ENCODE measurements at regions not wholly inside any gene's neighbourhood (a gene's known extent, or its start where the extent isn't known, plus 50 kb on each side); places are given as distances from the start of the nearest gene placed in this dataset.

DNA sequence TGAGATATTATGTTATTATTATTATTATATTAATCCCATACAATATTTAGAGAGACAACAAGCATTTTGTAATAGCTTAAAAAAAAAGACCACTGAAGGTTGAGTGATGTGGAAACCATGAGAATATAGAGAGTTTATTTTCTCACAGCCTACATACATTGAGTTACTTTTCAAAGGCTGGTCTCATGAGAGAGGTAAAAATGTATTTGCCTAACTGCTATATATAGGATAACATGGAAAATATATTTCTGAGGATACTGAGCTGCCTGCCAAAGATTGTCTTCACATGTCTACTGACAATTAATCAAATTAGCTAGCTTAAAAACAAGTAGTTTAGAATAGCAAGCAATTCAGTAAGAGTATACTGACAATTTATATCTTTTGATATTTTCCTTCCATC is 192.2 kb upstream of the NRIP1 start:
- H3K4me3 ChIP-seq (ENCODE audit: low read depth in 1 of 2, low read length in 2 of 2), result no peak overlapping the region
- H3K4me1 ChIP-seq (ENCODE audit: insufficient read depth, low read length), result no peaks in the 10 kb centered on the region
- H3K9me3 ChIP-seq (ENCODE audit: insufficient read depth, low read length, severe bottlenecking), result no peaks in the 10 kb centered on the region
- H3K9ac ChIP-seq (ENCODE audit: low read depth, low read length), result no peak overlapping the region
- no peaks in the 10 kb centered on the region for H4K20me1 ChIP-seq (ENCODE audit: insufficient read depth, low read length)
- H3K4me2 ChIP-seq (ENCODE audit: insufficient read depth, low read length), result no peak overlapping the region
- no peaks in the 10 kb centered on the region for H3K27me3 ChIP-seq (ENCODE audit: insufficient read depth, low read length, poor library complexity)
- TF ChIP-seq, protein P1, sequence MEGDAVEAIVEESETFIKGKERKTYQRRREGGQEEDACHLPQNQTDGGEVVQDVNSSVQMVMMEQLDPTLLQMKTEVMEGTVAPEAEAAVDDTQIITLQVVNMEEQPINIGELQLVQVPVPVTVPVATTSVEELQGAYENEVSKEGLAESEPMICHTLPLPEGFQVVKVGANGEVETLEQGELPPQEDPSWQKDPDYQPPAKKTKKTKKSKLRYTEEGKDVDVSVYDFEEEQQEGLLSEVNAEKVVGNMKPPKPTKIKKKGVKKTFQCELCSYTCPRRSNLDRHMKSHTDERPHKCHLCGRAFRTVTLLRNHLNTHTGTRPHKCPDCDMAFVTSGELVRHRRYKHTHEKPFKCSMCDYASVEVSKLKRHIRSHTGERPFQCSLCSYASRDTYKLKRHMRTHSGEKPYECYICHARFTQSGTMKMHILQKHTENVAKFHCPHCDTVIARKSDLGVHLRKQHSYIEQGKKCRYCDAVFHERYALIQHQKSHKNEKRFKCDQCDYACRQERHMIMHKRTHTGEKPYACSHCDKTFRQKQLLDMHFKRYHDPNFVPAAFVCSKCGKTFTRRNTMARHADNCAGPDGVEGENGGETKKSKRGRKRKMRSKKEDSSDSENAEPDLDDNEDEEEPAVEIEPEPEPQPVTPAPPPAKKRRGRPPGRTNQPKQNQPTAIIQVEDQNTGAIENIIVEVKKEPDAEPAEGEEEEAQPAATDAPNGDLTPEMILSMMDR (IDR thresholded peaks at IDR 0.05; ENCODE audit: borderline replicate concordance, extremely low read depth, low read length, poor library complexity, severe bottlenecking), result no peak
- no peak for TF ChIP-seq EZH2 (IDR thresholded peaks at IDR 0.05; ENCODE audit: borderline replicate concordance, low read depth, low read length, severe bottlenecking)
- DNase-seq, result no peak
- ATAC-seq (ENCODE audit: insufficient read depth, low read depth), result no peak
- no peak overlapping the region for H2AFZ ChIP-seq (ENCODE audit: low read depth, low read length)
- H3K27ac ChIP-seq (ENCODE audit: low read length), result no peak overlapping the region
- no peaks in the 10 kb centered on the region for H3K79me2 ChIP-seq (ENCODE audit: insufficient read depth, low read length)
- no peaks in the 10 kb centered on the region for H3K36me3 ChIP-seq (ENCODE audit: insufficient read depth, low read length)

DNA sequence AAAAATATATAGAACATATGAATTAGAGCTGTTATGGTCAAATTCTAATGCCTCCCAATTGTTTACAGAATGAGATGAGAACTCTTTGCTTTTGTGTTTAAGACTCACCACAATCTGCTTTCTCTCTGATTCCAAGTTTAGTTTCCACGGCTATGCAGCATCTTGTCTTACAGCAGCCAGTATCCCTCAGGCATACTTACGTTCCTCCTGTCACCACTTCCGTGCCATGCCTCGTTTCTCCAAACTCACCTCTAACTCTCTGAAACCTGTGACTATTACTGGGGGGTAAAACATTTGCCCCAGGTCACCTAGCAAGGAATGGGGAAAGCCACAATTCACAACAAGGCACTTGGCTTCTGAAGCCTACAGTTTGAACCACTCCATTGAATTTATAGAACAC is 192.8 kb upstream of the NRIP1 start:
- TF ChIP-seq, protein P1 (IDR thresholded peaks at IDR 0.05; ENCODE audit: borderline replicate concordance, extremely low read depth, low read length, poor library complexity, severe bottlenecking), result no peak
- TF ChIP-seq EZH2 (IDR thresholded peaks at IDR 0.05; ENCODE audit: borderline replicate concordance, low read depth, low read length, severe bottlenecking), result no peak
- Histone ChIP-seq H3K9ac (ENCODE audit: low read depth, low read length) (no peak overlapping the region), H3K4me2 (ENCODE audit: insufficient read depth, low read length) (no peak overlapping the region), H3K36me3 (ENCODE audit: insufficient read depth, low read length) (no peaks in the 10 kb centered on the region), H4K20me1 (ENCODE audit: insufficient read depth, low read length) (no peaks in the 10 kb centered on the region), H3K27ac (ENCODE audit: low read length) (no peak overlapping the region), H3K4me3 (ENCODE audit: low read depth in 1 of 2, low read length in 2 of 2) (no peak overlapping the region), H2AFZ (ENCODE audit: low read depth, low read length) (no peak overlapping the region), H3K27me3 (ENCODE audit: insufficient read depth, low read length, poor library complexity) (no peaks in the 10 kb centered on the region), H3K4me1 (ENCODE audit: insufficient read depth, low read length) (no peaks in the 10 kb centered on the region), H3K79me2 (ENCODE audit: insufficient read depth, low read length) (no peaks in the 10 kb centered on the region), H3K9me3 (ENCODE audit: insufficient read depth, low read length, severe bottlenecking) (no peaks in the 10 kb centered on the region)
- DNase-seq (no peak), ATAC-seq (ENCODE audit: insufficient read depth, low read depth) (no peak)

DNA sequence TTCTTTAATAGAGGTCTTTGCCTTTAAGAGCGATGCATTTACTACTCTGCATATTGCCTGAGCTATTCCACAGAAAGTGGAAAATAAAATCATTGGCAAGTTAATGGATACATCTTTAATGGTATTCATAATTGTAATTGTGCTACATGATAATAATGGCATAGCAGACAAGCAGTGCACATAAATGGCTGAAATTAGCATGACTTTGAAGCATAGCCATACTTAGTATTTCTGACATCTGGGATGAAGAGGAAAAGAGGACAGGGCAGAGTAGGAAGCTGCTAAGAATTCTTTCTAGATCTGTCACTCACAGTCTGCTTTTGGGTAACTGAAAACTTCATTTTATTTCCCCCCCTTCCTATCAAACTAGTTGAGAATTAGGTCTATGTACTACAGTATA is 195.0 kb upstream of the NRIP1 start:
- H3K9ac ChIP-seq (ENCODE audit: low read depth, low read length), result no peak overlapping the region
- no peaks in the 10 kb centered on the region for H3K9me3 ChIP-seq (ENCODE audit: insufficient read depth, low read length, severe bottlenecking)
- TF ChIP-seq EZH2 (IDR thresholded peaks at IDR 0.05; ENCODE audit: borderline replicate concordance, low read depth, low read length, severe bottlenecking), result no peak
- TF ChIP-seq, protein P1 (IDR thresholded peaks at IDR 0.05; ENCODE audit: borderline replicate concordance, extremely low read depth, low read length, poor library complexity, severe bottlenecking), result no peak
- H3K4me3 ChIP-seq (ENCODE audit: low read depth in 1 of 2, low read length in 2 of 2), result no peak overlapping the region
- no peaks in the 10 kb centered on the region for H3K36me3 ChIP-seq (ENCODE audit: insufficient read depth, low read length)
- H3K4me1 ChIP-seq (ENCODE audit: insufficient read depth, low read length), result no peaks in the 10 kb centered on the region
- no peaks in the 10 kb centered on the region for H3K27me3 ChIP-seq (ENCODE audit: insufficient read depth, low read length, poor library complexity)
- DNase-seq (no peak), ATAC-seq (ENCODE audit: insufficient read depth, low read depth) (no peak)
- no peak overlapping the region for H3K27ac ChIP-seq (ENCODE audit: low read length)
- H3K4me2 ChIP-seq (ENCODE audit: insufficient read depth, low read length), result no peak overlapping the region
- no peaks in the 10 kb centered on the region for H4K20me1 ChIP-seq (ENCODE audit: insufficient read depth, low read length)
- no peak overlapping the region for H2AFZ ChIP-seq (ENCODE audit: low read depth, low read length)
- H3K79me2 ChIP-seq (ENCODE audit: insufficient read depth, low read length), result no peaks in the 10 kb centered on the region

DNA sequence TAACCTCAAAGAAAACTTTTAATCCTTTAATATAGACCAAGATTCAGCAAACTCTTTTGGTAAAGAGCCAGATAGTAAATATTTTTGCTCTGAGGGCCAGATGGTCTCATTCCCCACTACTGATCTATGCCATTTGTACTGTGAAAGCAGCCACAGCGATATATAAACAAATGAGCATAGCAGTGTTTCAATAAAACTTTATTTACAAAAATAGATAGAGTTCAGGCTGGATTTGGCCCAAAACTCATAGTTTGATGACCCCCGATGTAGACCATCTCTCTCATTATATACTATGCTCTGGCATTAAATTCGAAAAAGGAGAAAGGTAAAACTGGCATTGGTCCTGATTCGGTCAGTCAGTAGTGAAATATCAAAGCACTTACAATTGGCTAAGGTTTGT is 195.8 kb upstream of the NRIP1 start:
- ATAC-seq (ENCODE audit: insufficient read depth, low read depth) (no peak), DNase-seq (no peak)
- Histone ChIP-seq H3K9me3 (ENCODE audit: insufficient read depth, low read length, severe bottlenecking) (no peaks in the 10 kb centered on the region), H3K4me2 (ENCODE audit: insufficient read depth, low read length) (no peak overlapping the region), H3K79me2 (ENCODE audit: insufficient read depth, low read length) (no peaks in the 10 kb centered on the region), H3K36me3 (ENCODE audit: insufficient read depth, low read length) (no peaks in the 10 kb centered on the region), H3K4me3 (ENCODE audit: low read depth in 1 of 2, low read length in 2 of 2) (no peak overlapping the region), H3K4me1 (ENCODE audit: insufficient read depth, low read length) (no peaks in the 10 kb centered on the region), H3K9ac (ENCODE audit: low read depth, low read length) (no peak overlapping the region), H3K27me3 (ENCODE audit: insufficient read depth, low read length, poor library complexity) (no peaks in the 10 kb centered on the region), H3K27ac (ENCODE audit: low read length) (no peak overlapping the region), H4K20me1 (ENCODE audit: insufficient read depth, low read length) (no peaks in the 10 kb centered on the region), H2AFZ (ENCODE audit: low read depth, low read length) (no peak overlapping the region)
- TF ChIP-seq, protein P1 (IDR thresholded peaks at IDR 0.05; ENCODE audit: borderline replicate concordance, extremely low read depth, low read length, poor library complexity, severe bottlenecking), result no peak
- no peak for TF ChIP-seq EZH2 (IDR thresholded peaks at IDR 0.05; ENCODE audit: borderline replicate concordance, low read depth, low read length, severe bottlenecking)

Measured in DND-41 (cell line).